ENCODE measurements at regions not wholly inside any gene's neighbourhood (a gene's known extent, or its start where the extent isn't known, plus 50 kb on each side); places are given as distances from the start of the nearest gene placed in this dataset.

GRCh38 chr2:6730003-6730402 lies 135.7 kb downstream of the CMPK2 start:
- H3K36me3 ChIP-seq (ENCODE audit: low read depth) = no peaks in the 10 kb centered on the region
- no peaks in the 10 kb centered on the region for H3K4me1 ChIP-seq (replicated peaks; ENCODE audit: insufficient read depth)
- no peak for DNase-seq
- no peak overlapping the region for H3K4me2 ChIP-seq
- ChIA-PET CTCF (no interaction called here), POLR2A (ENCODE audit: unreplicated experiment) (no interaction called here)
- no peaks in the 10 kb centered on the region for H3K79me2 ChIP-seq (ENCODE audit: low read depth)
- no peaks in the 10 kb centered on the region for H4K20me1 ChIP-seq (ENCODE audit: insufficient read depth)
- H3K9me2 ChIP-seq (ENCODE audit: insufficient read depth) = no peaks in the 10 kb centered on the region
- no peaks in the 10 kb centered on the region for H3K27me3 ChIP-seq (ENCODE audit: insufficient read depth, low read depth)
- H2AFZ ChIP-seq = no peak overlapping the region
- intact Hi-C loops (cut with micrococcal nuclease; ENCODE audit: unreplicated experiment) = no loop called here
- no peak overlapping the region for H3K27ac ChIP-seq
- H3K9me3 ChIP-seq (ENCODE audit: insufficient read depth, low read depth) = no peaks in the 10 kb centered on the region
- TF ChIP-seq CTCF (conservative IDR thresholded peaks at IDR 0.05) = no peak
- no peak for TF ChIP-seq EZH2 (IDR thresholded peaks at IDR 0.05; ENCODE audit: low read depth)
- H3K4me3 ChIP-seq = no peak overlapping the region
- no peaks in the 10 kb centered on the region for H3F3A ChIP-seq (ENCODE audit: insufficient read depth, low read depth)
- BruUV-seq (replicated peaks) = no TSS peak

- no peaks in the 10 kb centered on the region for H3K4me1 ChIP-seq (replicated peaks; ENCODE audit: insufficient read depth)
These were observed 134.8 kb downstream of the CMPK2 start for GRCh38 chr2:6730649-6731532.

GRCh38 chr2:6739547-6739946 lies 126.2 kb downstream of the CMPK2 start:
- CTCF ChIA-PET = interaction anchor here (0.6 kb wide), 1 partner anchor 658 kb away, joined by 3 read pairs; no protein-coding TSS in a partner anchor
- no peak overlapping the region for H3K4me3 ChIP-seq
- intact Hi-C loops (cut with micrococcal nuclease; ENCODE audit: unreplicated experiment) = no loop called here
- H3K9me2 ChIP-seq (ENCODE audit: insufficient read depth) = no peaks in the 10 kb centered on the region
- BruUV-seq (replicated peaks) = no TSS peak
- H3K4me1 ChIP-seq (replicated peaks; ENCODE audit: insufficient read depth) = no peaks in the 10 kb centered on the region
- TF ChIP-seq CTCF (conservative IDR thresholded peaks at IDR 0.05) (no peak), EZH2 (IDR thresholded peaks at IDR 0.05; ENCODE audit: low read depth) (no peak)
- no peak overlapping the region for H3K27ac ChIP-seq
- H3K9me3 ChIP-seq (ENCODE audit: insufficient read depth, low read depth) = no peaks in the 10 kb centered on the region
- no peaks in the 10 kb centered on the region for H3F3A ChIP-seq (ENCODE audit: insufficient read depth, low read depth)
- peaks cover 5% of the 10 kb centered on the region; the same call in 1 of the 2 replicates for H3K27me3 ChIP-seq (ENCODE audit: insufficient read depth, low read depth)
- H3K4me2 ChIP-seq = no peak overlapping the region
- POLR2A ChIA-PET (ENCODE audit: unreplicated experiment) = no interaction called here
- H2AFZ ChIP-seq = no peak overlapping the region
- H3K36me3 ChIP-seq (ENCODE audit: low read depth) = no peaks in the 10 kb centered on the region
- no peak for DNase-seq
- no peaks in the 10 kb centered on the region for H4K20me1 ChIP-seq (ENCODE audit: insufficient read depth)
- H3K79me2 ChIP-seq (ENCODE audit: low read depth) = no peaks in the 10 kb centered on the region

More at GRCh38 chr2:6730649-6731532, 134.8 kb downstream of the CMPK2 start:
- CTCF ChIA-PET = no interaction called here
- H3K4me3 ChIP-seq = no peak overlapping the region
- TF ChIP-seq EZH2 (IDR thresholded peaks at IDR 0.05; ENCODE audit: low read depth) (no peak), CTCF (conservative IDR thresholded peaks at IDR 0.05) (no peak)
- no peaks in the 10 kb centered on the region for H3F3A ChIP-seq (ENCODE audit: insufficient read depth, low read depth)
- intact Hi-C loops (cut with micrococcal nuclease; ENCODE audit: unreplicated experiment) = no loop called here
- no peaks in the 10 kb centered on the region for H3K27me3 ChIP-seq (ENCODE audit: insufficient read depth, low read depth)
- POLR2A ChIA-PET (ENCODE audit: unreplicated experiment) = no interaction called here
- no peaks in the 10 kb centered on the region for H4K20me1 ChIP-seq (ENCODE audit: insufficient read depth)
- BruUV-seq (replicated peaks) = no TSS peak
- no peak overlapping the region for H3K27ac ChIP-seq
- H3K79me2 ChIP-seq (ENCODE audit: low read depth) = no peaks in the 10 kb centered on the region
- DNase-seq = no peak
- H3K36me3 ChIP-seq (ENCODE audit: low read depth) = no peaks in the 10 kb centered on the region
- H3K9me2 ChIP-seq (ENCODE audit: insufficient read depth) = no peaks in the 10 kb centered on the region
- H3K4me2 ChIP-seq = no peak overlapping the region
- no peak overlapping the region for H2AFZ ChIP-seq
- H3K9me3 ChIP-seq (ENCODE audit: insufficient read depth, low read depth) = no peaks in the 10 kb centered on the region

All from PC-9 (cell line).